Calu3 (cell line): ENCODE measurements at regions not wholly inside any gene's neighbourhood (a gene's known extent, or its start where the extent isn't known, plus 50 kb on each side); places are given as distances from the start of the nearest gene placed in this dataset.

Source experiments
- BruUV-seq: library from RNA; stranded (reverse); fragments of 400-500 nt; replicated peaks from 2 replicates; lab custom pipeline; 2021; lab: Mats Ljungman, UMichigan
- CTCF ChIA-PET: fragments of 300-600 bp; sonication (Branson Sonifier 250); formaldehyde crosslinking; loops from one replicate; lab custom pipeline; 2022; ENCODE audit warnings: antibody characterized with exemption; lab: Charles Lee
- DNase-seq: peaks from one replicate; pipeline ENCODE4 v3.0.0; 2022
- H3K27ac Mint-ChIP-seq: one replicate; pipeline ENCODE4 v1.8.0; 2022; ENCODE audit warnings: mixed read lengths; ENCODE audit not compliant: unreplicated experiment
- H3K27me3 Mint-ChIP-seq: one replicate; pipeline ENCODE4 v1.8.0; 2022; ENCODE audit warnings: mixed read lengths; ENCODE audit not compliant: unreplicated experiment
- H3K36me3 Mint-ChIP-seq: one replicate; pipeline ENCODE4 v1.8.0; 2022; ENCODE audit warnings: mild to moderate bottlenecking, moderate library complexity, mixed read lengths; ENCODE audit not compliant: insufficient read depth, unreplicated experiment
- H3K4me1 Mint-ChIP-seq: one replicate; pipeline ENCODE4 v1.8.0; 2022; ENCODE audit warnings: mild to moderate bottlenecking, low read depth, mixed read lengths; ENCODE audit not compliant: unreplicated experiment
- H3K4me3 Mint-ChIP-seq: one replicate; pipeline ENCODE4 v1.8.0; 2022; ENCODE audit warnings: mild to moderate bottlenecking, low read depth, moderate library complexity, mixed read lengths; ENCODE audit not compliant: unreplicated experiment
- H3K9me3 Mint-ChIP-seq: one replicate; pipeline ENCODE4 v1.8.0; 2022; ENCODE audit warnings: low read depth, mixed read lengths; ENCODE audit not compliant: unreplicated experiment
- CTCF ChIP-seq: fragments of 200-600 bp; IDR thresholded peaks from one replicate; pipeline ENCODE4 v1.8.0; 2022; ENCODE audit warnings: antibody characterized with exemption; ENCODE audit not compliant: unreplicated experiment
- intact Hi-C: fragments of 100-400 bp; cut with micrococcal nuclease; formaldehyde crosslinking; loops from one replicate; pipeline ENCODE4 v1.10.0; 2022; ENCODE audit not compliant: unreplicated experiment

- DNase-seq: no peak
- Mint-ChIP-seq H3K9me3 (no peaks in the 10 kb centered on the region), H3K27me3 (no peaks in the 10 kb centered on the region), H3K27ac (no peak overlapping the region), H3K4me1 (peaks cover 9% of the 10 kb centered on the region), H3K36me3 (no peaks in the 10 kb centered on the region), H3K4me3 (no peak overlapping the region)
- CTCF ChIA-PET: no interaction called here
- BruUV-seq: no TSS peak
- intact Hi-C loops: no loop called here
- no peak for TF ChIP-seq CTCF
Observed at GRCh38 chr4:140312100-140312499, 61.3 kb upstream of the SCOC start.

- CTCF ChIA-PET: no interaction called here
- Mint-ChIP-seq H3K9me3 (no peaks in the 10 kb centered on the region), H3K27ac (no peak overlapping the region), H3K4me3 (no peak overlapping the region), H3K4me1 (peaks cover 9% of the 10 kb centered on the region), H3K36me3 (no peaks in the 10 kb centered on the region), H3K27me3 (no peaks in the 10 kb centered on the region)
- no peak for DNase-seq
- no peak for TF ChIP-seq CTCF
- intact Hi-C loops: no loop called here
- BruUV-seq: no TSS peak
Observed at GRCh38 chr4:140311257-140311835, 62.1 kb upstream of the SCOC start.

GRCh38 chr4:140309124-140309870 is 64.1 kb upstream of the SCOC start:
- CTCF ChIA-PET: no interaction called here
- Mint-ChIP-seq H3K9me3 (no peaks in the 10 kb centered on the region), H3K27ac (no peak overlapping the region), H3K4me1 (peaks cover 9% of the 10 kb centered on the region), H3K36me3 (no peaks in the 10 kb centered on the region), H3K27me3 (no peaks in the 10 kb centered on the region), H3K4me3 (no peak overlapping the region)
- no peak for TF ChIP-seq CTCF
- DNase-seq: no peak
- intact Hi-C loops: no loop called here
- BruUV-seq: no TSS peak

GRCh38 chr4:140308366-140309123 is 64.9 kb upstream of the SCOC start:
- Mint-ChIP-seq H3K36me3 (no peaks in the 10 kb centered on the region), H3K4me1 (peaks cover 9% of the 10 kb centered on the region), H3K4me3 (no peak overlapping the region), H3K27ac (no peak overlapping the region), H3K27me3 (no peaks in the 10 kb centered on the region), H3K9me3 (no peaks in the 10 kb centered on the region)
- DNase-seq: no peak
- TF ChIP-seq CTCF: no peak
- CTCF ChIA-PET: no interaction called here
- BruUV-seq: no TSS peak
- intact Hi-C loops: no loop called here
